Omental fat pad (tissue), 3 donors: ENCODE measurements at regions not wholly inside any gene's neighbourhood (a gene's known extent, or its start where the extent isn't known, plus 50 kb on each side); places are given as distances from the start of the nearest gene placed in this dataset.

Experiments
- ATAC-seq: fragments of 150-250 bp; one replicate; pipeline ENCODE4 v1.9.1; 2016; ENCODE audit warnings: mild to moderate bottlenecking, moderate library complexity; ENCODE audit not compliant: low FRiP score
- DNase-seq: peaks from one replicate; pipeline ENCODE4 v3.0.0-alpha.2; 2019; ENCODE audit warnings: low spot score
- CTCF ChIP-seq, 3 donors: fragments of 450-650 bp; IDR thresholded peaks; one replicate each; pipeline ENCODE4 v1.5.1; 2016 to 2017; ENCODE audit warnings: antibody characterized with exemption in 3 of 3, mild to moderate bottlenecking in 3 of 3, moderate library complexity in 2 of 3

GRCh38 chrX:69309074-69309792, 144.0 kb upstream of the PJA1 start:
- no peak for TF ChIP-seq CTCF (IDR thresholded peaks at IDR 0.05)
- DNase-seq (no peak), ATAC-seq (no peak)

- no peak for DNase-seq
- ATAC-seq, result no peak
- no peak for TF ChIP-seq CTCF (IDR thresholded peaks at IDR 0.05)
These were observed 142.5 kb upstream of the PJA1 start for GRCh38 chrX:69307756-69308155.

- no peak for TF ChIP-seq CTCF (IDR thresholded peaks at IDR 0.05)
- ATAC-seq (no peak), DNase-seq (no peak)
These were observed 141.8 kb upstream of the PJA1 start for GRCh38 chrX:69307029-69307428.

GRCh38 chrX:69306063-69306404, 140.8 kb upstream of the PJA1 start:
- ATAC-seq (no peak), DNase-seq (no peak)
- TF ChIP-seq CTCF (IDR thresholded peaks at IDR 0.05), result no peak

GRCh38 chrX:69305333-69306062, 140.2 kb upstream of the PJA1 start:
- DNase-seq (no peak), ATAC-seq (no peak)
- no peak for TF ChIP-seq CTCF (IDR thresholded peaks at IDR 0.05)

GRCh38 chrX:69303231-69303630, 138.0 kb upstream of the PJA1 start:
- TF ChIP-seq CTCF (IDR thresholded peaks at IDR 0.05), result no peak
- ATAC-seq (no peak), DNase-seq (no peak)
